ENCODE measurements at regions not wholly inside any gene's neighbourhood (a gene's known extent, or its start where the extent isn't known, plus 50 kb on each side); places are given as distances from the start of the nearest gene placed in this dataset.

- TF ChIP-seq, protein P1, sequence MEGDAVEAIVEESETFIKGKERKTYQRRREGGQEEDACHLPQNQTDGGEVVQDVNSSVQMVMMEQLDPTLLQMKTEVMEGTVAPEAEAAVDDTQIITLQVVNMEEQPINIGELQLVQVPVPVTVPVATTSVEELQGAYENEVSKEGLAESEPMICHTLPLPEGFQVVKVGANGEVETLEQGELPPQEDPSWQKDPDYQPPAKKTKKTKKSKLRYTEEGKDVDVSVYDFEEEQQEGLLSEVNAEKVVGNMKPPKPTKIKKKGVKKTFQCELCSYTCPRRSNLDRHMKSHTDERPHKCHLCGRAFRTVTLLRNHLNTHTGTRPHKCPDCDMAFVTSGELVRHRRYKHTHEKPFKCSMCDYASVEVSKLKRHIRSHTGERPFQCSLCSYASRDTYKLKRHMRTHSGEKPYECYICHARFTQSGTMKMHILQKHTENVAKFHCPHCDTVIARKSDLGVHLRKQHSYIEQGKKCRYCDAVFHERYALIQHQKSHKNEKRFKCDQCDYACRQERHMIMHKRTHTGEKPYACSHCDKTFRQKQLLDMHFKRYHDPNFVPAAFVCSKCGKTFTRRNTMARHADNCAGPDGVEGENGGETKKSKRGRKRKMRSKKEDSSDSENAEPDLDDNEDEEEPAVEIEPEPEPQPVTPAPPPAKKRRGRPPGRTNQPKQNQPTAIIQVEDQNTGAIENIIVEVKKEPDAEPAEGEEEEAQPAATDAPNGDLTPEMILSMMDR (IDR thresholded peaks at IDR 0.05) = no peak
- TF ChIP-seq SIN3A (IDR thresholded peaks at IDR 0.05; ENCODE audit: borderline replicate concordance, insufficient read depth, low read depth, low read length) = no peak
Measured at GRCh38 chr1:232164078-232164963, 465.6 kb downstream of the SIPA1L2 start.
